LNCAP (cell line): ENCODE measurements at regions not wholly inside any gene's neighbourhood (a gene's known extent, or its start where the extent isn't known, plus 50 kb on each side); places are given as distances from the start of the nearest gene placed in this dataset.

Experiments used
- TF ChIP-seq, protein P1 (sequence below): fragments of 450-650 bp; IDR thresholded peaks from 2 replicates; pipeline ENCODE4 v1.5.1; 2017; ENCODE audit warnings: mild to moderate bottlenecking

DNA sequence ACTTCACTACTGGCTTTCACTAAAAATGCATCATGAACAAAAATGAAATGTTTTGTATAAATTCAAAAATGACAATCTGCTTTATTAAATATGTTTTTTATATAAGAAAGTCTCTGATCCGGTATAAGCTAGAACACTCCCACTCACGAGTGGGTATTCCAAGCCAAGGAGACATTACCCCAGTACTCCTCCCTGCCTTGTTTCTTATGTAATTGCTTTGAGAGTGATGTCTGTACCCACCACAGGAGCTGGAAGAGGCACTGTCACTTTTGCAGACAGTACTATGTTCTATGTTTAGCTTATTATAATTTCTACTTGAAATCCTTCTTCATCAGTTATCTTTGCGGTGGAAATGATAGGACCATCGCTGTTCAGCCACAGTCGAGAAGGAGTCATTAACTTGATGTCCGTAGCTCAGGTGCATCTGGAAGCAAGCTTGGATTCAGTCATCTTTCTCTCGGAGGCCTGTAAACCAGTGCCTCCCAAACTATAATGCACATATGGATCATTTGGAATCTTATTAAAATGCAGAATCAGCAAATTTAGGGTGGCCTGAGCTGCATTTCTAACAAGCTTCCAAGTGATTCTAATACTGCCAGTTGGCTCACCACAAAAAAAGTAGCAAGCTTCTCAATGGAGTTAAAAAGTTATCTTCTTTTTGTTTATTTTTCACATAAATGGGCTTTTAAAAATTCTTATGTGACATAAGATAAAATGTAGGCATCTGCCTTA lies 396.4 kb downstream of the GRIA2 start:
- TF ChIP-seq, protein P1, sequence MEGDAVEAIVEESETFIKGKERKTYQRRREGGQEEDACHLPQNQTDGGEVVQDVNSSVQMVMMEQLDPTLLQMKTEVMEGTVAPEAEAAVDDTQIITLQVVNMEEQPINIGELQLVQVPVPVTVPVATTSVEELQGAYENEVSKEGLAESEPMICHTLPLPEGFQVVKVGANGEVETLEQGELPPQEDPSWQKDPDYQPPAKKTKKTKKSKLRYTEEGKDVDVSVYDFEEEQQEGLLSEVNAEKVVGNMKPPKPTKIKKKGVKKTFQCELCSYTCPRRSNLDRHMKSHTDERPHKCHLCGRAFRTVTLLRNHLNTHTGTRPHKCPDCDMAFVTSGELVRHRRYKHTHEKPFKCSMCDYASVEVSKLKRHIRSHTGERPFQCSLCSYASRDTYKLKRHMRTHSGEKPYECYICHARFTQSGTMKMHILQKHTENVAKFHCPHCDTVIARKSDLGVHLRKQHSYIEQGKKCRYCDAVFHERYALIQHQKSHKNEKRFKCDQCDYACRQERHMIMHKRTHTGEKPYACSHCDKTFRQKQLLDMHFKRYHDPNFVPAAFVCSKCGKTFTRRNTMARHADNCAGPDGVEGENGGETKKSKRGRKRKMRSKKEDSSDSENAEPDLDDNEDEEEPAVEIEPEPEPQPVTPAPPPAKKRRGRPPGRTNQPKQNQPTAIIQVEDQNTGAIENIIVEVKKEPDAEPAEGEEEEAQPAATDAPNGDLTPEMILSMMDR: no peak

DNA sequence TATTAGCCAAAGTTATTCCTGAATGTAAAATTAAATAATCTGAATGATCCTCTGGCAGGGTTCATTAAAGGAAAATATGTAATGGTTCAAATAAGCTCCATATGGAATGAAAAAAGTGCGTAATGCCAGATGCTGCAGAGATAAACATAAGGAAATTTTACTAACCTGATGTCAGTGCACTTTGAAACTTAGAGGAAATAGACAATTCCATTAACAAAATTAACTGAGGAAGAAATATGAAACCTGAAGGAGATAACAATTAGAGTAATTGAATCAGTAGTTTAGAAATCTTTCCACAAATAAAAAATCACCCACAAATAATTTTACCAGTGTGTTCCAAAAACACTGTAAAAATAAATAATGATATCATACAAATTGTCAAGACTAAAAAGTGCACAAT lies 387.5 kb downstream of the GRIA2 start:
- TF ChIP-seq, protein P1: no peak

DNA sequence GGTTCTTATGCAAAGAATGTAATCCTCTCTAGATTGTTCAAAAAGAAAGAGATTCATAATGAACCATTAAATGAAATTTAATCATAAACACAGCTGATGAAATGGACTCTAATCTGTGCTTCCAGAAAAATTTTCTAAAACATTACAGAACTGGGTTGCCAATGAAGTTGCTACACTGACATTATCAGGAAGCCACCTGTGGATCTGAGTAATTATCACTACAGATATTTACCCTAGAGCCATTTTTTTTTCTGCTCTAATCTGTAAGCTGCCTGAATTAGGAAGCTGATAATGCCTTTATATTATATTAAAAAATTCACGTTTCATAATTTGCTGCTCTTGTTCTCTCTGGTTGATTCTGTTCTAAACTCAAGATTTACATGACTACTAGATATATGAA lies 380.1 kb downstream of the GRIA2 start:
- TF ChIP-seq, protein P1: no peak

DNA sequence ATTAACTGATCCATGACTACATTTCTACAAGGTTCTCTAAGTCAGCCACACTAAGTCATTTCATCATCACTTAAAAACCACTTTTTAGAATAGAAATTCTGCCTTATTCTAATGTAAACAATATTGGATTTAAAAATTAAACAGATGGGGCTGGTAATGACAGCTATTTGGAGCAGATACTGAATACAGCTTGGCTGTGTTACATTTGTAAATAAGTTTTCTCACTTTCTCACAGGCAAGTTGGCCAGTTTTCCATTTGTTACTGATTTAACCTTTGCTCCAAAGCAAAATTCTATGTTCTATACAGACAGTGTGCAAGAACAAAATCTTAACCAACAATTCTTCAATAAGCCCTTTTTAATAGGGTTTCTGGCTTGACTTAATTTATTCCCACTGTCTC lies 370.7 kb downstream of the GRIA2 start:
- TF ChIP-seq, protein P1: no peak

DNA sequence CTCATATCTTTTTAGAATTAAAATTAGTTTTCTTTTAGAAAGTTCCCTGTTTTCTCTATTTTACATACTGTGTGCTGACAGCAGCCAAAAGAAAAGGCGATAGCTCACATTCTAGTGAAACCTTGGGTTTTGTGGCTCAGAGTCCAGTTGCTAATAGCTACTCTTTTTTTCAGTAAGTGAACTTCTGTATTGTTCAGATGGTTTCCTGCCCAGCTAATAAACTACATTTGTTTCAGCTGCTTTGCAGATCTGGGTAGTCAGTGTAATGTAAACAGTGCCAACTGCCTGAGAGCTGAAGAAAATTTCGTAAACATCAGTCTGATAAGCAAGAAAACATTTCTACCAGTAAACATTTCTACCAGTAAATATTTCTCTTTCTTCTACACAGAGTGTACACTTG lies 370.2 kb downstream of the GRIA2 start:
- TF ChIP-seq, protein P1: no peak

DNA sequence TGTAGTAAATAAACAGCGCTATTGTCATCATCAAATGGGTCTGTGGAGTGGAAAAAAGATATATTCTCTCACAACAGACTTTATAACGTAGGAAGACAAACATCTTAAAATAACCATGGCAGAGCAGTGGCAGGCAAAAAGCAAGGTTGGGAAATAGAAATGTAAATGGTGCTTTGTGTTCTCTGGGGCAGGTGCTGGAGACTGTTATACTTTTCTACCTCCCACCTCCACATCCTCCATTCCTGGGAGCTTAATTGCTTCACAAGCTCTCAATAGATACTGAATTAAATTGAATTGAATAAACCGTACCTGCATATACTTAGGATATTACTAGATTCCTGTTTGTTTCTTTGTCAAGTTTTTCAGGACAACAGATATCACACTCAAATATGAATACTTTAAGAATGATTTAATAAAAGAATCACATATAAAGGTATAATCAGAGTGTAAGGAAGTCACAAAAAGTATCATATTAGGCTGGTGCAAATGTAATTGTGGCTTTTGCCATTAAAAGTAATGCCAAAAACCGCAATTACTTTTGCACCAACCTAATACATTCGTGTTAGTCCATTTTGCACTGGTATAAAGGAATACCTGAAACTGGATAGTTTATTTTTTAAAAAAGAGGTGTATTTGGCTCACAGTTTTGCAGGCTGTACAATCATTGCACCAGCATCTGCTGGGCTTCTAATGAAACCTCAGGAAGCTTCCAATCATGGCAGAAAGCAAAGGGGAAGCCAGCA lies 367.3 kb downstream of the GRIA2 start:
- TF ChIP-seq, protein P1: no peak

DNA sequence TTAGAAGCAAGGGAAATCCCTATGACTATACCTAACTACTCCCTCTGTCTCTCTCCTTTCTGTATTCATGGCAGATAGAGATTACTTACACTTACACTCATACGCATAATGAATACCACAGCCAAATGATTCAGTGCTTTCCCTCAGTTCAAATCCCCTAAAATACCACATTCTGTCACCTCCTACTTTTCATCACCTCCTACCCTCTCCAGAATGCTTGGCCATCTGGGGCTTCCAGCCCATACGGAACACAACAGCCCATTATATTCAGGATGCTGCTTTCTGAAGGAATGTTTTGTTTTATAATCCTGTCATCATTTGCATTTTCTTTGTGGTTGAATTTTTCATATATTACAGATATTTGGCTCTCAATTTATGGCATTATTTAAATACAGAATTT lies 361.6 kb downstream of the GRIA2 start:
- TF ChIP-seq, protein P1: no peak
